ENCODE measurements at regions not wholly inside any gene's neighbourhood (a gene's known extent, or its start where the extent isn't known, plus 50 kb on each side); places are given as distances from the start of the nearest gene placed in this dataset.

GRCh38 chr9:118423021-118423420, 718.8 kb downstream of the TLR4 start:
- DNase-seq (no peak), ATAC-seq (no peak)
- intact Hi-C loops (cut with DNase I): no loop called here

DNA sequence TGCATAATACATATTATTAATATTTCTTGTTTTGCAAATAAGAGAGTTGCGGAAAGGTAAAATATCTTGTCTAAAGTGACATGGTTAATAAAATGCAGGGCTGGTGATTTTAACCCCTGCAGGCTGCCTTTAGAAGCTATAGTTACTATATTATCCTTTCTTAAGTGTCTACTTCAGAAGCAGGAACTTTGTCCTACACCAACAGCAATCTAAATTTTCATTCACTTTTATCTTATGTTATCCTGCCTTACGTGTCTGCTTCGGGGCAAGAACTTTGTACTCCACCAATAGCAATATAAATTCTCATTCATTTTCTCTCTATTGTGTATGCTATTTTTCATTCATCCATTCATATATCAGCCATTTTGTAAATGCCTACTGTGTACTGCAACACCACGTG, 719.5 kb downstream of the TLR4 start:
- no peak for ATAC-seq
- intact Hi-C loops (cut with DNase I): no loop called here
- DNase-seq: no peak

- DNase-seq: no peak
- no peak for ATAC-seq
Observed at GRCh38 chr9:118426772-118427171, 722.6 kb downstream of the TLR4 start.

DNA sequence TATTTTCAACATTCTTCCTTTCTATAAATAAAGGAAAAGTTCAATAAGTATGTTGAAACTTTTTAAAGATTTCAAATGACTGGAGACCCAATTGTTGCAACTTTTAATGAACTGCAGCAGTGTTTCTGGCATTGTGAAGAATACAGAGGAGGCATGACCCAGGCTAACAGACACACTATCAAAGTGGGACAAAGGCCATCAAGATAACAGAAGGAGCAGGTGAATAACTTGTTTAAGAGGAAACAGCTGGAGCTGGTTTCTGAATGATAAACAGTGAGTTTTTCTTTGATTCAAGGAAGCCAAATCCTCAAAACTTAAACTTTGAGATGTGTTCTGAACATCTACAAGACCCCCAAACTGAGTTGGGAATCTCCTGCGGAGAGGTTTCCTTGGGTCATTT, 734.6 kb downstream of the TLR4 start:
- ATAC-seq (no peak), DNase-seq (no peak)
- intact Hi-C loops (cut with DNase I): no loop called here

More at GRCh38 chr9:118426772-118427171, 722.6 kb downstream of the TLR4 start:
- intact Hi-C loops (cut with DNase I): no loop called here

DNA sequence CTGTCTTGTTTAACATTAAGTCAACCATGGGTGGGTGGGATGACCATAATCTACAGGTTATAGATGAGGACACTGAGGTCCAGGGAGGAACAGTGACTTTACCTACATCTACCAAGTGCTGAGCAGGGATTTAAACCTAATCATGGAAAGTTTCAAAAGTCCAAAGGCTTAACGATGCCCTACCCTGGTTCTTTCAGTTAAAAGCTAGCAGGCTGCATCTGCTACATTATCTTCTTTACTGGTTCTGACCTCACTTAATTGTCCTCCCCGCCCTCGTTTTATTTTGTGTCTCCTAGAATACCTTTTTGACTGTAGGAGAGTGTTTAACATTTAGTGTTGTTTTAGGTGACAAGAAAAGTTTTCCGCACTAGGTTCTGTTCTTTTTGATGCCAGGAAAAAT, 735.2 kb downstream of the TLR4 start:
- DNase-seq (no peak), ATAC-seq (no peak)
- intact Hi-C loops (cut with DNase I): no loop called here

DNA sequence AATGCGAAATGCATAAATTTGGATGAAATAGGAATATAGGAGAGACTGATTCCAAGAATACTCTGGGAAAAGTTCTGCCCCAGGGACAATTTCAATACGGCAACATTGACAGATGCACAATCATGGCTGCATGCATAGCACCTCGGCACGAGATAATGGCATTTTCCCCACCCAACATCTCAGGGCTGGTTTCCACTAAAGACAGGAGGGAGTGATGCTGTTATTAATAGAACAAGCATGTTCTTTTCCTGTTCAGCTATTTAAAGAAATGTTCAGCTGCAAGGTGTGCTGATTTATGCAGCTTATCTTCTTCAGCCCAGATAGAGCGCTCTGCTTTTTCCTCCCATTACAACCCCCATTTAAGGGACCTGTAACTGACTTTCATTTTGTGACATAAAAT, 740.2 kb downstream of the TLR4 start:
- intact Hi-C loops (cut with DNase I): loop anchor here in 1 of 2 donors (10.0 kb wide), 1 partner anchor 110 kb away; no protein-coding TSS in a partner anchor
- ATAC-seq: peak in 1 of 2 donors; percentile 12
- no peak for DNase-seq

DNA sequence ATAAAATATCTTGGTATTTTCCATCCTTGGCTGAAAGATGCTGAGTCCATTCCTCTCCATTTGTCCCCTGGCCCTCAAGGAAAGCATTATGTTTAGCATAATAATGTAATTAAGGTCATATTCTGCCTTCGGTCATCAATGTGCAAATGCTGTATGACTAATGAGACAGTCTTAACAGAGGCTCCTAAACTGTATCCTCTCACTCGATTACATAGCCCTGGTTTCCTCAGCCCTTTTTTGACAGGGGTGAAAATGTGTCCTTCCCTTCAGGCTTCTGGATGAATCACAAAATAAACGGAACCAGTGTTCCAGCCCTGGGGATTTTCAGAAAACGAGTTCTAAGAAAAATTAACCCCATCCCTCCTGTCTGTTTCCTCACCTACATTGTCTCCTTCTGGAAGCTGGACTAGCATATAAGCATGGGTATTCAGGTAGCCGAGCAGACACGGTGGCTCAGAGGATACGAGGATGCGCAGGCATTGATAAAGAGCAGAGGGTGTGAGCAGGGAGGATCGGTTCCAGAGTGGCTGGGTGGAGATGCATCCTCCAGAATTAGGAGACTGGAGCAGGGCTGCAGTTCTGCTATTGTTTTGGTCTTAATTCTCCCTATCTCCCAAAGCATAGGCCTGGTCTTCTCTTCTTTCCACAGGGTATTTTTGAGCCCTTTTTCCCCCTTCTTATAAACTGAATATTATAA, 742.9 kb downstream of the TLR4 start:
- DNase-seq (no peak), ATAC-seq (no peak)
- intact Hi-C loops (cut with DNase I): loop anchor here in 1 of 2 donors (10.0 kb wide), 1 partner anchor 112 kb away; no protein-coding TSS in a partner anchor

DNA sequence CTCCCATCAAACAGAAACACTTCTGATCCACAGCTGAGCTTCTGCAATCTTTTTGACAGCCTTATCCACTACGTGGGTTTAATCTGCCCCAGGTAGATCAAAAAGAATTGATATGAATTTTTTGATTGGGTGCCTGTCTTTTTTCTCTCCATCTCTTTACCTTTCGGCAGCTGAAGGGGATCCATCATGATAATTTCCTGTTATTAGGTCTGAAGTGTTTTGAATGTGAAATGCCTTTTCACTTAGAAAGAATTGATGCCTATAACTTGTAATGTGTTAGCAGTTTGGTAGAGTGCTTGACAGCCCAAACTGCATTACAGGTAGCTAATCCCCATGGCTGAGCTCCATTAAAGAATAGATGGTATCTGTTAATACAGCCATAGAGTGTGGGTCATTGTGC, 745.4 kb downstream of the TLR4 start:
- ATAC-seq (no peak), DNase-seq (no peak)
- intact Hi-C loops (cut with DNase I): loop anchor here in 1 of 2 donors (10.0 kb wide), 1 partner anchor 115 kb away; no protein-coding TSS in a partner anchor

- ATAC-seq: no peak
- no peak for DNase-seq
- intact Hi-C loops (cut with DNase I): no loop called here
Observed at GRCh38 chr9:118455259-118455658, 751.1 kb downstream of the TLR4 start.

- ATAC-seq (no peak), DNase-seq (no peak)
- intact Hi-C loops (cut with DNase I): no loop called here
Observed at GRCh38 chr9:118455788-118456187, 751.6 kb downstream of the TLR4 start.

DNA sequence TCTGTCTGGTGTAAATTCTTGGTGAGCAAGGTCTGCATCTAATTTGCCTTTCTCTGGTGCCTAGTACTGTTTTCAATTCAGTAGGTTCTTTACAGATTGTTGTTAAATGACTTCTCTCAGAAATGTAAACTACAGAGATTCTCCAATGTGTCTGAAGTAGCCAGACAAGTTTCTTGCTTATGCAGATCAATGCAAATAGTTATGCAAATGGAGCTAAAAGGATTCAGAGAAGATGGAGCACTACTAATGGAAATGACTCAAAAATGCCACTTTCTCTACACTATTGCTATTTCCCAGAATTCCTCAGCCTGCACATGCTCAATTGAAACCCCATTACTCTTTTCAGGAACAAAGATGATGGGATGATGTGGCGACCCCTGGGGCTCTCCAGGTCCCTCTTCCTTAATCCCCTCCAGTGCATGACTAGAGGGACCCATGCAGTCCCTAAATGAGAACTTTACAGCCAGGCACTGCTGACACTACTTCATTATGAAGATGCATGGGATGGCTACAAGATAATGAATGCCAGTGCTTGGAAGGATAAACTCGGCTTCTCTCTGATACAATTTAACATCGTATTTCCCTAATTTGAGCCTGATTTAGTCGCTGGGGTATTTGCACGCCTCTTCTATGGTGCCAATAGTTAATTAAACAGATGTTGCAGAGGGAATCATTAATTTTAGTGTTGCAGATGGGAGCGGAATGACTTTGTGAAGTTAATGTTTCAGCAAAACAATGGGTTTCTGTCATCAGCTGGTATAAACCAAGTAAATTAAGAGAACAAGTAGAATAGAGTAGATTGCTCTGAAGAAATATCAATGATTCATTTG, 753.2 kb downstream of the TLR4 start:
- intact Hi-C loops (cut with DNase I): no loop called here
- ATAC-seq: no peak
- no peak for DNase-seq

DNA sequence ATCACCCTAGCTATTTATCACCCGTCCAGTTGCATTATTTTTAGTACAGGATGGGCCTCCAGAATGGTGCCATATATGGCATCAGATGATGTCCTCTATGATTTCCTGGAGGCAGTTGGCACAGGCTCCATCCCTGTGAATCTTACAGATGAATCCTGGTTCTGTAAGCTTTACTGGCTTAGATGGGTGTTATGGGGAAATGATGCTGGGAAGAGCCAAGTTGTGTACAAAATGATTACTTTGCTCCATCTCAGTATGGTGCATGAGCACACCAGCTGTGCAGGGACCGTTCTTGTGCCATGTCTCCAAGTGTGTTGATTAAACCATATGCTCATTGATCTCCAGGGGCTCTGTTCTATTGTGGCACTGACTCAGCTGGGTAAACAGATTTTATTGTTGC, 755.7 kb downstream of the TLR4 start:
- DNase-seq (peak; percentile 35), ATAC-seq (peak; percentile 68 to 93)
- intact Hi-C loops (cut with DNase I): no loop called here

GRCh38 chr9:118463419-118463818, 759.2 kb downstream of the TLR4 start:
- DNase-seq (no peak), ATAC-seq (no peak)
- intact Hi-C loops (cut with DNase I): no loop called here

DNA sequence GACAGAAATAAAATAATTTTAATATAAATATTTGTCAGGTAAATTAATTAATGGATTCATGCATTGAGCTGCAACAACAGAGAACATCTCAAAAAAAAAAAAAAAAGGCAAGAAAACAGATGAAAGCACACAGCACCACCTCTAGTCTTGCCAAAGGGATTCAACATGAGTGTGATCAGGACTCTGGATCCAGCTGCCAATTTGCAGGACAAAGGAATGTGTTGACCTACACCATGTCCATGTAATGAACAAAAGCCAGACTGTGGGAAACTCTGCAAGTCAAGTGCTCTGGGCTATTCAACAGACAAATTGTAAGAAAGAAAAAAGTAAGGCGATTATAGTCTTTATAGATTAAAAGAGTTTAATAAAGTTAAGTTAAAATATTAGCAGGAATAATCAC, 769.3 kb downstream of the TLR4 start:
- intact Hi-C loops (cut with DNase I): no loop called here

DNA sequence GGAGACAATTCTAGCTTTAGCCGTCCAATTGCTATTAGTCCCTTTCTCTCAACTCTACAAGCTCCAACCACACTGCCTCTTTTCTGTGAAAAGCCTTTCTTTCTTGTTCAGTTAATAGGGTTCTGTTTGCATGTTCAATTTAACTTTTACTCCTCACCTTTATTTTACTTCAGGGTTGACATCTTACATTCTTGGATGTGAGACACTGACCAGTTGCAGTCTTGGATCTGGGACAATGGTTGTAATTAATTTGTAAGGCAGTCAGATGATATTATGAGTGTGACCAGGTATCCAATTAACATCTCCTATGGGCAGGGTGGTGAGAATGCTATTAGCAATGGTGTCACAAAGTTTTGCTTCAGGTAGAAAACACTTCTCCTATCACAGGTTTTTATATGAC, 774.5 kb downstream of the TLR4 start:
- ATAC-seq: no peak
- intact Hi-C loops (cut with DNase I): no loop called here
- no peak for DNase-seq

More for the DNA sequence above, 769.3 kb downstream of the TLR4 start:
- DNase-seq (no peak), ATAC-seq (peak; percentile 55 to 92)

GRCh38 chr9:118482306-118482705, 778.1 kb downstream of the TLR4 start:
- no peak for ATAC-seq
- intact Hi-C loops (cut with DNase I): no loop called here
- DNase-seq: no peak

- no peak for ATAC-seq
- no peak for DNase-seq
- intact Hi-C loops (cut with DNase I): no loop called here
Observed at GRCh38 chr9:118483677-118484076, 779.5 kb downstream of the TLR4 start.

DNA sequence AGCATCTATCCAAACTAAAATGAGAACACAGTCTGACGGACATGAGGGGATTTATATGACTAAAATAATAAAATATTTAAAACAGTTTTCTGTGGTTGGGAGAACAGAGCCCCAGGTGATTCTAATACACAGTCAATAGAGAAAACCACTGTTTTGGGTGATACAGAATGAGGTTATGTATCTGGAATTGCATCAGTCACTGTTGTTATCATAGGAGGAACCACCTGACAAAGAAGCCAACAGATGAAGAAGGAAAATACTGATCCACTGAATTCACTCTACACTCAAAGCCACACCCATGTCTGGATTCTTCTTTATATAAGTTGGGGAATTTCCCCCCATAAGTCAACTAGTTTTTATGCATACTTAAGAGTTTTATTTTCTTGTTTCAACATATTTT, 799.0 kb downstream of the TLR4 start:
- ATAC-seq (no peak), DNase-seq (no peak)
- intact Hi-C loops (cut with DNase I): no loop called here

DNA sequence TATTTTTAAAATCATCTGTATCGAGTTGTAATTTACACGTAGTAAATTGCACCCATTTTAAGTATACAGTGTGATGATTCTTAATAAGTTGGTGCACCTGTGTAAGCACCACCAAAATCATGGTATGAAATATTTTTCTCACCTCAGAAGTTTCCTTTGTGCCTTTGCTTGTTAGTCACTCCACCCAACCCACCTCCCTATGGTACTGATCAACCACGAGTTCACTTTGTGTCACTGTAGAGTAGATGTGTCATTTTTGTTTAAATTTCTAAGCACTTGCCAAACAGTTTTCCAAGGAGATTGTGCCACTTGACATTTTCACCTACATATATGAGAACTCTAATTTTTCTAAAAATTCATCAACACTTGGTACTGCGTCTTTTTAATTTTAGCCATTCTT, 806.5 kb downstream of the TLR4 start:
- intact Hi-C loops (cut with DNase I): no loop called here
- ATAC-seq (no peak), DNase-seq (no peak)

GRCh38 chr9:118515947-118516346, 811.7 kb downstream of the TLR4 start:
- ATAC-seq (no peak), DNase-seq (no peak)
- intact Hi-C loops (cut with DNase I): no loop called here
